Stimulated activated CD4-positive, alpha-beta T cell treated with anti-CD3 and anti-CD28 coated beads, Interleukin-15, amount 100 ng/mL, for 24 hours (primary cell): ENCODE measurements at regions not wholly inside any gene's neighbourhood (a gene's known extent, or its start where the extent isn't known, plus 50 kb on each side); places are given as distances from the start of the nearest gene placed in this dataset.
"Not testable (repeated sequence)": the region's sequence is repeated elsewhere in the genome, so short reads cannot be mapped to it uniquely, and the experiment has no call there.

Experiments
- DNase-seq: peaks from one replicate; pipeline ENCODE4 v3.0.0-alpha.2; 2020

DNA sequence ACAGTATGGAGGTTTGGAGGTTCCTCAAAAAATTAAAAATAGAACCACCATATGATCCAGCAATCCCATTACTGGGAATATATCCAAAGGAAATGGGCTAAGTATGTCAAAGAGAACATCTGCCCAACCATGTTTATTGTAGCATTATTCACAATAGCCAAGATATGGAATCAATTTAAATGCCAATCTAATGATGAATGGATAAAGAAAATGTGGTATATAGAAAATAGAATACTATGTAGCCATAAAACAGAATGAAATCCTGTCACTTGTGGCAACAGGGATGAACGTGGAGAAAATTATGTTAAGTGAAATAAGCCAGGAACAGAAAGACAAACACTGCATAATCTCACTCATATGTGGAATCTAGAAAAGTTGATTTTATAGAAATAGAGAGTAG is 201.7 kb upstream of the AJAP1 start:
- DNase-seq, result no peak

DNA sequence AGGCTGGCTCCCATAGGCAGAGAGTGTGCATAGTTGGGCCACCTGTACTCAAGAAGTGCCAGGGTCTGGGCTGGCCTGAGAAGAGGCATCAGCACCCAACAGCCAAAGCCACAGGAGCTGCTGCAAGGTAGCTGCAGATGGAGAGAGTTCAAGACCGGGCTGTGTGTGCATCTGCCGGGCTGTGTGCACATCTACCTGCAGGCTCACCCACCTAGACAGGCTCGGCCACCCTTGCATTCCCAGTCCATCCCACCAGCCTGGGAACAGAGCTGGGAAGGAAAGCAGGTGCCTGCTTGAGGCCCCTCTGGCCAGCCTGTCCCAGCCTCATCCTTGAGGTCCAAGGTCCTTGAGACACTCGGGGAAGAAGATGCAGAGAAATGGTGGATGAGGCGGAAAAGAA is 194.4 kb upstream of the AJAP1 start:
- no peak for DNase-seq

DNA sequence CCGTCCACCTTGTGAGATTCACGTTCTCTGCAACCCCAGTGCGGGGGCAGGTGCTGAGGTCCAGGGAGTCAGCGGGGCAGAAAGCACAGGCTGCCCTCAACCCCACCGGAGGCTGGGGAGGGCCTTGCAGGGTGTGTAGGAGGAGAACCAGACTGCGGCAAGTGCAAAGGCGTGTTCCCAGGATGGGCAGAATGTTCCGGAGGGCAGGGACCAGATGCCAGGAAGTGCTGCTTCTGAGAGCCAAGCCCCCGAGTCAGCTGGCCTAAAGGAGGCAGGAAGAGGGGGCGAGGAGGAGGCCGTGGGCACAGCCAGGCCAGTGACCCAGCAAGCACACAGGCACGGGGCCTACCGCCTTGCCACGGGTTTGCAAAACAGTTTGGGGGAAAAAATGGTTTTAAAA is 193.8 kb upstream of the AJAP1 start:
- DNase-seq, result no peak

DNA sequence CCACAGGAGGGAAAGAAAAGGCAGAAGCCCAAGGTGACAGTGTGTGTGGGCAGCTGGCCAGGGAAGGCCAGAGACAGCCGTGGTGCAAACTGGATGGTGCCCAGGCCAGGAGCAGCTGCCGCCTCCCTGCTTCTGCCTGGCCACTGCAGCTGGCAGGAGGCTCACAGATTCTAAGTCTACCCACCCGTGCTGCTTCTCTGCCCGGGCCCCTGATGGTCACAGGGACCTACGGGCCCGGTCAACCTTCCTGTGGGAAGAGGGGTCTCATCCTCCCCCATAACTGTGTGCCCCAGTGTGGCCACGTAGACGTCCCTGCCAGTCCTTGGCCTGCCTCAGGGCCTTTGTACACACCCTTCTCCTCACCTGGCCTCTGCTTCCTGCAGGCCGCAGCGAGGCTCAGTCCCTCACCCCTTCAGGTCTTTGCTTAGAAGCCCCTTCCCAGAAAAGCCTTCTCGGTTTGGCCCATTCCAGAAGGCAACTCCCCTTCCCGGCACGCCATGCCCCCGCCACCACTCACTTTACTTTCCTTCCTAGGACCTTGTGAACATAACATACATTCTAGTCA is 192.6 kb upstream of the AJAP1 start:
- DNase-seq, result no peak

DNA sequence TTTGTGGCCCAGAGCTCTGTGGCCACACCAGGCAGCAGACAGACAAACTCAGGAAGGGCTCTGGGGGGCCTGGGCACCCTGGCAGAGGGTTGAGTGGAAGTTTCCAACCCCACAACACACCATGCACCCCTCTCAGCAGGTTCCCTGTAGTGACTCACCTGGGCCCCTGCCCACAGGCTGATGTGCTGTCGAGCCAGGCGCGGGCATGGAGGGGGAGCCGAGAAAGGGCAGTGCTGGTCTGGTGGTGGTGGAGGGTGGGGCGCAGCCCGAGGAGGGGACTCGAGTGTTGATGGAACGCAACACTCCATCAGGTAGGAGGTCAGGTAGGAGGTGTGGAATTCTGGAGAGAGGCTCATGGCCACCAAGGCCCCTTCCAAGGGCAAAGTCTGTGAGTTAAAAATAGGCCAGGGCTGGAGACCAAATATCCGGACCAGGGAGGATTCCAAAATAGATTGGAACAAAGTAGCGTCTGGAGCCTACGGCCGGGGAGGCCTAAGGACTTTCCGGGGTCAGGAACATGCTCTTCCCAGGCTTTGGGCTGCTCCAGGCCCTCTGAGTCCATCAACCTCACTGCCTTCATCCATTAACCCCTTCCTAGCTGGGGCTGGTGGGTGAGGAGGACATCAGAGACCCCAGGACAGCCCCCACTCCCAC is 191.5 kb upstream of the AJAP1 start:
- no peak for DNase-seq

DNA sequence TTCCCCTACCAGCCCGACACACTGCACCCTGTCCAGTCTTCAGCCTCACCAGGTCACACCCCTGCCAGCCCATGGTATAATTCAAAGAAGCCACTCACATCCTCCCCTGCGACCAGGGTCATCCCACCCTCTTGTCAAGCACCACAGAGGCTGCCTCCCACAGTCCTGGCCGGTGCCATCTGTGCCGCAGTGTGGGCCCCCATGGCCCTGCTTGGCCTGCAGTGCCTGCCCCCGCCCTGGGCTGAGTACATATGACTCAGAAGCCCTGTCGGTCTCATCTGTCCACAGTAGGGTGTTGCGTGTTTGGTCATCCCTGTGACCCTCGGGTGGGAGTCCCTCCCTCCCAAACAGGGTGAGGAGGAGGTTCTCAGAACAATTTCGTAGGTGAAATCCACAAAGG is 190.8 kb upstream of the AJAP1 start:
- DNase-seq, result no peak

DNA sequence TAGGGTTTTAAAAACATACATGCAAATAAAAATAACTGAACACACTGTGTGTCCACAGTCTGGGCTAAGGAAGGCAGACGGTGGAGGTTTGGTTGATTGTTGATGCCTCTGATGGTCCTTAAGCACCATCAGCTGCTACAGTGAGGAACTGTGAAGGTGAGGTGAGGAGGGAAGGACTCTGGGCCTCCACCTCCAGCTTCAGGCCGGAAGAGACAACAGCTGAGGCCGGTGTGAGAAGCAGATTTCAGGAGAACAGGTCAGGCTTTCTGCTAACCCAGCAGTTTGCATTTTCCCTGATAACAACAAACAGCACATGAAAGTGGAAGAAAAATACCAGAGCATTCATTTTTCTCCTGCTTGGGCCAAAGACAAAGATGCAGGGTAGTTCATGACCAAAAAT is 189.9 kb upstream of the AJAP1 start:
- DNase-seq, result no peak

DNA sequence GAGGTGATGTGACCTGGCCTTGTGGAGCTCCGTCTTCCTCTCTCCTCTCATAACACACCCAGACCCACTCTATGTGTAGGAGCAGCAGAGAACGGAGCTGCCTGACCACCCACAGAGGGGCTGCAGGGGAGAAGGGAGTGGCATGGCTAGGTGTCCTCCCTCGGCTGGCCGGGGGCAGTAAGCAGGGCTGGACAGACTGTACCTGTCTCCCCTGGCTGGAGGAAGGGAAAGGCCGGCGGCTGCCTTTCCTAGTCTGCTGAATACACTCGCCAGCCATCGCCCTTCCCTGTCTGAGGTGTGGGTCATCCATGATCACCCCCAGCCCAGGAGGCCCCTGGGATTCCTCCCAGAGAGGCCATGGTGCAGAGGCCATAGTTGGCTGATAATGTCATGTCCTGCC is 187.2 kb upstream of the AJAP1 start:
- DNase-seq, result no peak

DNA sequence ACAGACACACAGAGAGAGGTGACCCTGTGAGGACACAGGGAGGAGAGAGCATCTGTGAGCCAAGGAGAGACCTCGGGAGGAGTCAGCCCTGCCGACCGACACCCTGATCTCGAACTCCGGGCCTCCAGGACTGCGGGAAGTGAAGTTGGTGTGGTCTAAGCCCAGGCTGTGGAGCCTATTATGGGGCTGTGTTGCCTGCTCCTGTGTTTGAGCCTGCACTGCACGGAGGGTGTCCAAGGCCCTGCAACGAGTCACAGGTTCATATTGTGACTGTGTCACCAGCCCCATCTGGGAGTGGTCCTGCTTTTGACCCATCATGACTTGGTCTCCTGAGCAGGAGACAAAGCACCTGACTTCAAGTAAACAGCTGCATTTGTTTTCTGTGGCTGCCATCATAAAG is 186.0 kb upstream of the AJAP1 start:
- DNase-seq, result no peak

DNA sequence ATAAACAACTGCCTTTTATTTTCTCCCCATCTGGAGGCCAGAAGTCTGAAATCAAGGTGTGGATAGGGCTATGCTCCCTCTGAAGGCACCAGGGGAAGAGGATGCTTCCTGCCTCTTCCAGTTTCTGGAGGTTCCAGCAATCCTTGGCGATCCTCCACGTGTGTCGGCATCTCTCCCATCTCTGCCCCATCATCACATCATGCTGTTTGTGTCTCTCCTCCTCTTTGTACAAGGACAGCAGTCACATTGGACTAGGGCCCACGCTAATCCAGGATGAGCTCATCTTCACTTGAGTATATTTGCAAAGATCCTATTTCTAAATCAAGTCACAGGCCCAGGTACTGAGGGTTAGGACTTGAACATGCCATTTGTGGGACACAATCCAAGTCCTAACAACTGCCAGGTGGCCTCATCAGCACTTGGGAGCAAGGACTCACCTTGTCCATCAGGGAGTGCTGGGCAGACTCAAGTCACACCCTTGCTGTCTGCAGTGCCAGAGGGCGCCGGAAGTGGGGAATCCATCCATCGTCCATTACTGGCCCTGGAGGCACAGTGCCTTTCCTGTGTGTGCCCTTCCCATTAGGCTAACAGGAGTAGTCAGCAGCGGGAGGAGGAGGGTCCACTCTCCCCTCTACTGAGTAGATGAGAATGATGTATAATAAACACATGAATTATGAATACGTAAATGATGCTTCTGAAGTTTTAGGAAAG is 185.4 kb upstream of the AJAP1 start:
- no peak for DNase-seq

DNA sequence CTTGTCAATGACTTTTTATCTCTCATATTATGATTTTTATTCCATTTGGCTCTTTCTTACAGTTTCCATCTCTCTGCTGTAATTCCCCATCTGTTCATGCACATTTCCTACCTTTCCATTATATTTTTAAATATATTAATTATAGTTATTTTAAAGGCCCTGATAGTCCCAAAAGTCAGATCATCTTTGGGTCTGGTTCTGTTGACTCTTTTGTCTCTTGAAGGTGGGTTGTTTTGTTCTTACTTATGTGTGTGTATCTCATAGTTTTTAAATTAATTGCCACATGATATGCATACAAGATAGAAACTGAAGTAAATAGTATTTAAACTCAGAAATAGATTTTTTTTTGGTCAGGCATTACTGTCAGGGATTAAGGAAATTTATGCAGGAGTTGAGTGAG is 178.0 kb upstream of the AJAP1 start:
- DNase-seq, result no peak

DNA sequence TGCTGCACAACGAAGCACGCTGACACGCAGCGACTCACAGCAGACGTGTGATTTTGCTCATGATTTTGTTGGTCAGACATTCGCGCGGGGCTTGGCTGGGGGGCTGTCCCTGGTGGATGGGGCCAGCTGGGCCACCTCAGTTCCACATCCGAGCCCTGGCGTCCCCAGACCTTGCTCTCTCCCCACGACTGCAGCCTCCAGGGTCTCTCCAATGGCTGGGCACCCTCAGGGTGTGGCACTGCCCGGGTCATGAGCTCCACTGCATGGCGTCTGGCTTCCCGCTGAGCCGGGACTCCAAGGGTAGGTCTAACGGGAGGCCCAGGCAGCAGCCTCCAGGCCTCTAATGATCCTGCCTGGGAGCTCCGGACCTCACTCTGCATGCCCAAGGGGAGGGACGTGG is 173.0 kb upstream of the AJAP1 start:
- no peak for DNase-seq

DNA sequence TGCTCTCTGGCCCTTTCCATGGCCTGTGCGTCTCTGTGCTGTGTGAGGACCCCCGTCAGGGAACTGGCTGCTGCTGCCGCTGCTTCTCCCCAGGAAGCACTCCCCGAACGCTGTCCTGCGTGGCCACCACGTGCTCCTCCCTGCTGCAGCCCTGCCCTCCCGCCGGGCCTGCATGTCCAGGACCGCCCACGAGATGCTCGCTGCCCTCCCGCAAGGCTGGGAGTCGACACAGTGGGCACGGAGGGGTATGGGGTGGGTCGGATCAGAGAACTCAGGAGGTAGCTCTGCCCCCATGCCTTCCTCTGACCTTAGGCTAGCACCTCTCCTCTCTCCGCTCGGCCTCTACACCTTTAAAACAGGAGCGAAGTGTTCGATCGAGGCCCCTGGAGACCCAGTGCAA is 171.9 kb upstream of the AJAP1 start:
- DNase-seq, result no peak

DNA sequence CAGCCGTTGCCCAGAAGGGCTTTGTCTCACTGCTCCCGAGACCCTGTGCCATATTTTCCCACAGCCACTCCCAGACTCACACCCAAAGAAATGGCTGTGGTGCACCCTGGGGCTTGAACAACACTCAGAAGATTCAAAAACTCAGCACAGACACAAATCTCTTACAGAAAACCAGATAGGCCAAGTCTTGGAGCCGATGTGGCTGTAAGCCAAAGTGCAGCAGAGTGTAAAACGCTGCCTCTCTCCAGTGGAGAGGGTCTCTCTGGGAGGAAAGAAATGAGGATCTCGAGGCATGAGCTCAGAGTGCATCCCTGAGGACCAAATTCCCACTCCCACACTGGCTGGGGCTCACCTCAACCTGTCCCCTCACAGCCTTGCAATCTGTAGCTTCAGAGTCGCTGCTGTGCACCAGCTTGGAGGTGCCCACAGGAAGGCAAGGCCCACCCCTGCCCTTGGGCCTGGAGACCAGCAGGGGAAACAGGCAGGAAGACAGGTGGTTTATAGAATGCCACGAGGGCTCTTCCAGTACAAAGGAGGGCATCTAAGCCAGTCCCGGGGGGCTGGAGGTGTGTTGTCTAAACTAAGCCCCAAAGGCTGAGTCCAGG is 171.3 kb upstream of the AJAP1 start:
- no peak for DNase-seq

DNA sequence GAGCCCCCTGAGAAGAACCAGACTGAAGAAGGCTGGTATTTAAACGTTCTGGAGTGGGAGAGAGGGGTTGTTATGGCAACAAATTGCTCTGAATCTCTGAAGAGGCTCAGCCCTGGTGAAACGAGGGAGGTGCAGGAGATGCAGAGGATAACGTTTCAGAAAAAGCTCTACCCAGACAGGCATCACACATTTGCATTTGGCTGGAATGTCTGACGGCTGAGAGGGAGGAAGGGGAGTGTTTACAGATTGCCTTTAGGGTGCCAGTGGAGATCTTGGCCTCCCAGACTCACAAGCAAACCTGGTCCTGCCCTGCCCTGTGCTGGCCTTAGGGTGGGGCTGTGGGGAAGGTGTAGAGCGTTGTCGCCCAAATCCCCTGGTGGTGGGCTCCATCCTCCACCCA is 169.0 kb upstream of the AJAP1 start:
- no peak for DNase-seq

DNA sequence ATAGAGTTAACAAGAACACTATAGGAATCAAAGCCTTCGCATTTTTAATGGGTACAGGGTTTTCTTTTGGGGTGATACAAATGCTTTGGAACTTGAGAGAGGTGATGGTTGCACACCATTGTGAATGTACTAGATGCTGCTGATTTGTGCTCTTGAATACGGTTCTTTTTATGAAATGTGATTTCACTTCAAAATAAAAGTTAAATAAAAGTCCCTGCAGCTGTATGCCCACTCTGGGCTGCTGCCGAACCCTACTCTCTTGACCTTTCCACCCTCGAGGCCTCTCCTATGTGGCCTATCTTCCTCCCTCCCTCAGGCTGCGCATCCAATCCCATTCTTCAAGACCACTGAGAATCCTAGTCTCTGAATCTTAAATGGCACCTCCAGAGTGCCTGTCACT is 168.5 kb upstream of the AJAP1 start:
- no peak for DNase-seq

DNA sequence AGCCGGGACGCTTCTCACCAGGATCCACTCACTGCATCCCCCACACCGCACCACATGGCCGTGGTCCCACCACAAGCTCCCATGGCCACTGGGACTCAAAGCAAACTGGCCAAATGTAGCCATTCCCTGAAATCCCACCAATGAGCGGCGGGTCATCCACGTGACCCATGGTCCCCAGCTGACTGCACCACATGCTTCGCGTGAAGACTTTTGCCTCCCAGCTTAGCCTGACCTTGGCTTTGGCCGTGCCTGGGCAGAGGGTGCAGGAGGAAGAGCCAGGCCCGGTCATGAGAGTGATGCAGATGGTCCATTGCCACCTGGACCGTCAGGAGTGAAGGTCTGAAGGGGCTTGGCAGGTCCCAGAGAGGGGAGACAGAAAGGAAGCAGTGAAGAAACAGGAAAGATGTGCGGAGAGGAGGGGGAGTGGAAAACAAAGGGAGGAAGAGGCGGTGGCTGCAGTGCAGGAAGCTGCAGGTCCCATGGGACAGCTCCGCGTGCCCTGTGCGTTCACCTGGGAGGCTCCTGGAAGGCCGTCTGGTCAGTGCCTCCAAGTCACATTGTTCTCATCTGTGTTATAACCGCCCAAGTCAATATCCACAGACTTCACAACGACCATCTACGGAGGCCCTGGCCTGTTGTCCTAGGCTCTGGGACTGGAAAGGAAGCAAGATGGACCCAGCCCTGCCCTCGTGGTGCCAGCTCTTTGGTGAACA is 167.8 kb upstream of the AJAP1 start:
- no peak for DNase-seq

DNA sequence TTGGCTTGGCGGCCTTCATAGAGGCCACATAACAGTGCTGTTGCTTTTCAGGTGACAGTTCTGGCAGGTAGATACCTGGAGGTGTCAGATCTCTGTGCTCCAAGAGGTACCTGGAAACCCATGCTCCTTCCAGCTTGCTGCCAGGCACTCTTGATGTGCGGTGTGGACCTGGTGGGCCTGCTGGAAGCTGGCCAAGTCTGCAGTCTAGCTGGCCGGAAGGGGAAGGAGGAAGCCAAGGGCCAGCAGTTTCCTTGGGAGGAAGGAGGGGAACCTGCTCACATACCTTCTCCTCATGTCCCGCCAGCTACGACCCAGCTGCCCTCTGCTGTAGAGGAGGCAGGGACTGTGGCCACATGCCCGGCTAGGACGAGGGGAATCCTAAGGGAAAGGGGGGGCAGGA is 166.4 kb upstream of the AJAP1 start:
- DNase-seq, result no peak

DNA sequence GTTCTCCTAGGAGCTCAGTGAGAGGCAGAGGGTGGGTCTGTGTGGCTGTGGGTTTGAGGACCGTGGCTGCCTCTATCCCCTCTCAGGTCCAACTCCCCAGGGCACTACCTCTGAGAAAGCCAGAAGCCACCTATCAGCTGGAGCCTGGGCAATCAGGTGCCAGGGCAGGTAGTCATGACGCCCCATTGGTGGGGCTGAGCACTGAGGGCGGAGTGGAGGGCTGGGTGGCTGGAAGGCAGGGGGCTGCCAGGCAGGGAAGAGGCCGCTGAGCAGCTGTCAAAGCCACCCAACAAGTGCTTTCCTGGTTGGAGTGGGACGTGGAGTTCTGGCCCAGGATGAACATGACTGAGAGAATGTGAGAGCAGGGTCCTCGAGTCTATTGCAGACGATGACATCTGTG is 164.9 kb upstream of the AJAP1 start:
- no peak for DNase-seq

DNA sequence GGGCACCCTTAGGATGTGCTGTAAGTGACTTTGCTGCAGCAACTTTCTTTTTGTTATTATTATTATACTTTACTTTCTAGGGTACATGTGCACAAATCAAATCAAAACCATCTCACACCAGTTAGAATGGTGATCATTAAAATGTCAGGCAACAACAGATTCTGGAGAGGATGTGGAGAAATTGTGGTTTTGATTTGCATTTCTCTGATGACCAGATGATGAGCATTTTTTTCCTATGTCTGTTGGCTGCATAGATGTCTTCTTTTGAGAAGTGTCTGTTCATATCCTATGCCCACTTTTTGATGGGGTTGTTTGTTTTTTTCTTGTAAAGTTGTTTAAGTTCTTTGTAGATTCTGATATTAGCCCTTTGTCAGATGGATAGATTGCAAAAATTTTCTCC is 164.4 kb upstream of the AJAP1 start:
- DNase-seq, result not testable (repeated sequence)

DNA sequence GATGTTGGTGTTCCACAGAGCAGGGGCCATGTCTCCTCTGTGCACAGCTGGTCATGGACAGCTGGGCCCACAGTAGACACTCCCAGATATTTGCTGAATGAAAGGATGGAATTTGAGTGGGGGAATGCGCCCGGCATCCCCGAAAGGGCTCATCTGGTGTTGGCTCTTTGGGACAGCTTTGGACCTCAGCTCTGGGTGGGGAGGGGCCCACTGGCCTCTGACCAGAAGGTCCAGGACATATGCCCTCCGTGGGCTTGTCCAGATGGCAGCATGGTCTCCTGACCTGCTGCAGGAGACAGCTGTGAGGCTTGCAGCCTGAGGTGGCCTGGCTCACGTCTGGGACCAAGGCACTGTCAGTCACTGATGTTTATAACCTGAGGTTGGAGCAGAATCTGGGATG is 160.4 kb upstream of the AJAP1 start:
- DNase-seq, result no peak

DNA sequence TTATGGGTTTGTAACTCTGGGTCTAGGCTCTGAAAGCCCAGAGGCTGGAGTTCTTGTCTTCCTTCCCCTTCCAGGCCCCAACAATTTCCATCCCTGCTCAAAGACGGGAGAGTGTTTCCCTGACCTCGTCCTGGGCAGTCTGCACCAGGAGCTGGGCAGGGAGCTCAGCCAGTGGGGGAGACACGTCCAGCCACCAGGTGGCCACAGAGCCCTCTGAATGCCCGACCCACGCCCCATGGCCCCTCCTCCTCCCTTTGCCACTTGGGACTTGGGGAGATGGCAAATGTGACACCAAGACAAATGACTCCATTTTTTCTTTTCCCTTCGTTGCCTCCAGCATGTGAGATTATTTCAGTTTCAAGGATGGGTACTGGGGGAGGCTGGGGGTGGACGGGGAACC is 159.9 kb upstream of the AJAP1 start:
- DNase-seq, result no peak

DNA sequence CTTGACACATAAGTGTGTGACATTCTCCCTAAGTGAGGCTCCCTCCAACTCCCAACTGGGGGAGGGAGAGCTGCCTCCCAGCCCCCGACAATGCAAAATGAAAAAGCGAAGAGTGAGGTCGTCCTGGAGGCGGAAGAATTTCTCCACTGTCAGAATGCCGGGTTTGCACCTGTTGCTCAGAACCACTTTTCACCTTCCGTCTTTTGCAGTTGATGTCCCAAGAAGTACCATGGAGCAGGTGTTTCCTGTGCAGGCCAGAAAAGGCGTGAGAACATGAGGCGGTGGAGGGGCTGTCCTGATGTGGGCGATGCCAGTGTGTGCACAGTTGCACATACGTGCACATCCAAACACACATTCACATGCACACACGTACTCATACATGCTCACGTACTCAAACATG is 158.6 kb upstream of the AJAP1 start:
- DNase-seq, result no peak

DNA sequence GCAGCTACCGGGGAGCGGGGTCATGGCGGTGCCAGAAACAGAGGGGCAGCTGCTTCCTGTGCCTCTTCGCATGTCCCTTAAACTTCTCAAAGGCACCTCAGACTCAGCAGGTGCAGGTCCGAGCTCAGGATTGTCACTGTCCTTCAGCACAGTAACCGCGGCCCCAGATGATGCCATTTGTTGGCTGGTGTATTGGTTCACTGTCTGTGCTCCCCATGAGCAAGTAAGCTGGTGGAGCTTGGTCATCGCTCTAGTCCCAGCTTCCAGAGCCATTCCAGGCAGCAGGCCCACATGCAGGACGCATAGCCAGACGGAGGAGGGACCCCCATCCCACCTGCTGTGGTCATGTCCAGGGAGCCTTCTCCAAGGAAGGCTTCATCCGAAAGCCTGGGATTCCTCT is 154.0 kb upstream of the AJAP1 start:
- DNase-seq, result no peak
